Mucosa of rectum (tissue), 2 donors: ENCODE measurements at regions not wholly inside any gene's neighbourhood (a gene's known extent, or its start where the extent isn't known, plus 50 kb on each side); places are given as distances from the start of the nearest gene placed in this dataset.
A peak's percentile ranks its signal among the peaks of the same experiment; 100 is the strongest.
"Not testable (repeated sequence)": the region's sequence is repeated elsewhere in the genome, so short reads cannot be mapped to it uniquely, and the experiment has no call there.

ENCODE experiments used
- H3K27ac ChIP-seq, 2 donors: one replicate each; pipeline ENCODE4 v1.7.0; 2013; ENCODE audit warnings: inconsistent platforms in 2 of 2, low read depth in 2 of 2, low read length in 2 of 2
- H3K27me3 ChIP-seq, 2 donors: one replicate each; pipeline ENCODE4 v1.7.0; 2013; ENCODE audit warnings: low read length in 2 of 2; ENCODE audit not compliant: control insufficient read depth in 2 of 2, insufficient read depth in 2 of 2
- H3K36me3 ChIP-seq, 2 donors: one replicate each; pipeline ENCODE4 v1.7.0; 2013; ENCODE audit warnings: low read length in 2 of 2; ENCODE audit not compliant: control insufficient read depth in 2 of 2, insufficient read depth in 2 of 2
- H3K4me1 ChIP-seq, 2 donors: one replicate each; pipeline ENCODE4 v1.7.0; 2013; ENCODE audit warnings: low read length in 2 of 2, mild to moderate bottlenecking in 1 of 2; ENCODE audit not compliant: control insufficient read depth in 2 of 2, insufficient read depth in 2 of 2
- H3K4me3 ChIP-seq, 2 donors: one replicate each; pipeline ENCODE4 v1.7.0; 2013; ENCODE audit warnings: low read length in 2 of 2
- H3K9ac ChIP-seq, 2 donors: one replicate each; pipeline ENCODE4 v1.7.0; 2013; ENCODE audit warnings: low read length in 2 of 2, low read depth in 1 of 2, mild to moderate bottlenecking in 1 of 2
- H3K9me3 ChIP-seq, 2 donors: one replicate each; pipeline ENCODE4 v1.7.0; 2013; ENCODE audit warnings: low read length in 2 of 2; ENCODE audit not compliant: control insufficient read depth in 2 of 2
- donor health status: healthy.
- donor health status: Normal muscosa, but diverticular disease.

DNA sequence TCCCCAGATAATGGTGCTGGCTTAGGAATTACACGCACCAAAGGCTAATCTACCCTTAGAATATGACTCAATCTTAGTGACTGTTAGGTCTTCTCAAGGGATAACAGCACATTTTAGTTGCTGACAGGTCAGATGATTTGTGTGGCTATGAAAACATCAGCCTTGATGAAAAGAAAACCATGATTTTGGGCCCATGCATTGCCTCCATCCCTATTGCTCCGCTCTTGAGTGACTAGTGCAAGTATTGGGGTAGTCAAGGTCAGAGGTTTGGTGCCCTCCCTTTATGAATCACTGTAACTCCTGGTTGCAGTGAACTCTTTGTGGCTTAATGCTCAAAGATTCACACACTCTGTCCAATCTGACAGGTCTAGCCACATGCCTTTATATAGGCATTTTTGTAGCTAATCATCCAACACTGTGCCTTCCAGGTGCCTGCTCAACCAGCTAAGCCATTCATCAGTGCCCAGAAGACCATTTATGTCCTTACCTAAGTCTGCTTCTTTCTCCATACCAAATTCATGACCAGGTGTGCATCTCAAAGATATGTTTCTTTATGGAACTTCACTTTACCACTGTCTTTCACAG lies 251.6 kb downstream of the KCNJ2 start:
- Histone ChIP-seq H3K4me1 (no peaks in the 10 kb centered on the region), H3K36me3 (no peaks in the 10 kb centered on the region), H3K27me3 (no peaks in the 10 kb centered on the region), H3K9ac (no peak overlapping the region), H3K27ac (no peak overlapping the region), H3K9me3 (no peaks in the 10 kb centered on the region), H3K4me3 (no peak overlapping the region)

DNA sequence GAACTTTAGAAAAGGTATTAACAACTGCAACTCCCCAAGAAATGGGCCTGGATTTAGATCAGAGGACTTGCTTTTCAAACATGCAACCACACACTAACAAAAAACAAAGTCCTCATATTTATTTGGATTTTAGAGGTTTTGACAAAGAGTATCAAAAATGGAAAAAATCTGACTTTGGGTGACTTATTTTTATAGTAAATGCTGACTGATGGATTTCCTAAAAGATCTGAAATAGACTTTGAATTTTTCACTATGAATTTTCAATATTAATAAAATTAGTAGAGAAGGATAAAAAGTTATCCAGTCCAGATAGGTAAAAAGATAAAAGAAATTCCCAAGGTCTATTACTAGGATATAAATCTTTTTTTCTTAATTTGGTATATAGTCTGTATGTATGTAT lies 253.5 kb downstream of the KCNJ2 start:
- H3K9me3 ChIP-seq: no peaks in the 10 kb centered on the region
- no peaks in the 10 kb centered on the region for H3K4me1 ChIP-seq
- H3K36me3 ChIP-seq: no peaks in the 10 kb centered on the region
- H3K9ac ChIP-seq: no peak overlapping the region
- H3K27ac ChIP-seq: no peak overlapping the region
- no peak overlapping the region for H3K4me3 ChIP-seq
- H3K27me3 ChIP-seq: no peaks in the 10 kb centered on the region

DNA sequence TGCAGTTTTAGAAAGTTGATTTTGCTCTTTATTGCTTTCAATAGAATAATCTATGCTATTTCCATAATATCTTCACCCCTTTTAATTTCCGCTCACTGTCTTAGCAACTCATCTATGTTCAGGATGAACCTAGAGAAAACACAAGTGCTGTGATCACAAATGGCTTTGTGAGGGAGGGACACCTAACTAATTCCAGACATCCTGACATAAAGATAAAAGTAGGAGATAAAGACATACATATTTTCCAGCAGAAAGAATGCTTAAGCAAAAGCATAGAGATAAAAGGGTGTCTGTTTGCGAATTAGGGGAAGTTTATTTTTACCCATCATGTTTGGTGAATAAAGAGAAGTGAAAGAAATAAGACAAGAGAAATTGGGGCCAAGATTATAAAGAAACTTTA lies 254.2 kb downstream of the KCNJ2 start:
- no peaks in the 10 kb centered on the region for H3K9me3 ChIP-seq
- H3K4me3 ChIP-seq: no peak overlapping the region
- no peak overlapping the region for H3K27ac ChIP-seq
- no peaks in the 10 kb centered on the region for H3K36me3 ChIP-seq
- H3K4me1 ChIP-seq: no peaks in the 10 kb centered on the region
- H3K27me3 ChIP-seq: no peaks in the 10 kb centered on the region
- no peak overlapping the region for H3K9ac ChIP-seq

DNA sequence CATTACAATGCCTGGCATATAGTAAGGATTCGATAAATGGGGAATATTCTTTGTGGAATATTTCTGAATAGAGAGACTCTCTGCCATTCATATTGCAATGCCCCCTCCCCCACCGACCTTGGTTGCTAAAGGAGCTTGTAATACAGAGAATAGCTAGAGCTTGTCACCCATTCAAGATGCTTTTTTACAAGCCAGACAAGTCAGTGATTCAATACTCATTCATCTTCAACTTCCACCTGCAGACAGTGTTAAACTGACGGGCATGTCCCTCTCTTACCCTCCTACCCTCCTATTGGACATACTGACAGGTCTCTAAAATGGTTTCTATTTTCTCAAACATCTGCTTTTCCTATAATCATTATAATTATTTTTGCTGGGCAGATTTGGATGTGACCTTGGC lies 257.4 kb downstream of the KCNJ2 start:
- Histone ChIP-seq H3K27ac (no peak overlapping the region), H3K36me3 (no peaks in the 10 kb centered on the region), H3K4me3 (no peak overlapping the region), H3K9me3 (no peaks in the 10 kb centered on the region), H3K4me1 (no peaks in the 10 kb centered on the region), H3K27me3 (no peaks in the 10 kb centered on the region), H3K9ac (no peak overlapping the region)

DNA sequence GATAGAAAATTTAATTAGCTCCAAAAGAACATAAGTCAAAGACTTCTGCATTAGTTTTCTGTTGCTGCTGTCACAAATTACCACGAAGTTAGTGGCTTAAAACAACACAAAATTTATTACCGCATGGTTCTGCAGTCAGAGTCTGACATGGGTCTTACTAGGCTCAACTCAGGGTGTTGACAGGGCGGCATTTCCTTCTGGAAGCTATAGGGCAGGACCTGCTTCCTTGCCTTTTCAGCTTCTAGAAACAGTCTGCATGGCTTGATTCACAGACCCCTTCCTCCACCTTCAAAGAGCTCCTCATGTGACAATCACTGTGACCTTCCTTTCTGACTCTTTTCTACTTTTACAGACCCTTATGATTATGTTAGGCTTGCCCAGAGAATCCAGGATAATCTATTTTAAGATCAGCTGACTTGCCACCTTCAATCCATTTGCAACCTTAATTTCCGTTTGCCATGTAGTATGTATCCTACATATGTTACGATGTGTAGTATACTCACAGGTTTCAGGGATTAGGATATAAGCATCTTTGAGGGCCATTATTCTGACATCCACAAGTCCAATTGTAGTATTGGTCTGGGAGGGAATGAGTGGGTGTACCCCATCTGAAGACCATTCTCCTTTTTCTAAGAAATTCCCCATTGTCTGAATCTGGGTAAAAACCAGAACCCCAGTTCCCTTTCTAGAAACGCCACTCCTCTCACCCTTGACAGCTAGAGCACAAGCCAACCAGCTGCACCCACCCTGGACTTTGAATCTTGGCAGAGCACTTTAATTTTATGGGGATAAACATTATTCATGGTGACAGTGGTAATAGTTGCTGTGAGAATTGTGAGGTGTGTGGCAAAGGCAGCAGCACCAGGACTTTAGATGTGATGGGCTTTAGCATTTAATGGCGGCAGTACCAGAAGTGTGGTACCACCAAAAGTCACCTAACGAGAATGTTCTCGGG lies 265.5 kb downstream of the KCNJ2 start:
- H3K36me3 ChIP-seq: no peaks in the 10 kb centered on the region
- peak overlapping the region in 1 of 2 donors; percentile 5 for H3K9ac ChIP-seq
- peak overlapping the region; percentile 83 to 89 for H3K27ac ChIP-seq
- peaks cover 3 to 10% of the 10 kb centered on the region in 2 donors for H3K4me1 ChIP-seq
- no peaks in the 10 kb centered on the region for H3K27me3 ChIP-seq
- no peaks in the 10 kb centered on the region for H3K9me3 ChIP-seq
- peak overlapping the region; percentile 53 for H3K4me3 ChIP-seq

DNA sequence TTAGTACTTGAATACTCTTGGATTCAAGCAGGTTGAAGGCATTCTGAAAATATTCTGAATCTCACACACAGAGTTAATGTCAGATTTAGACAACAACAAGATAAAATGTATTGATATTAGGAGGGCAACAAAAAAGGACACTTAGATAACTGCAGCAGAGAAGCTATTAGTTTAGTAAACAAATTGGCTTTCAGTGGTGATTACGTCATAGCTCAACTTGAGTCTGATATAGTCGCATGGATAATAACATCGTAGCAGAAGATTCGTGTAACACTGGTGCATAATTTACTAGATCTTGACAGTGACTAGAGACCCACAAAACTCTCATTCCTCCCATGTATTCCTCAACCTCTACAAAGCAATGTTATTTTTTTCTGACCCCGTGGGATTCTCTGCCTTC lies 268.3 kb downstream of the KCNJ2 start:
- H3K27me3 ChIP-seq: no peaks in the 10 kb centered on the region
- peaks cover 3 to 10% of the 10 kb centered on the region in 2 donors for H3K4me1 ChIP-seq
- H3K9me3 ChIP-seq: no peaks in the 10 kb centered on the region
- H3K36me3 ChIP-seq: no peaks in the 10 kb centered on the region
- no peak overlapping the region for H3K4me3 ChIP-seq
- no peak overlapping the region for H3K27ac ChIP-seq
- no peak overlapping the region for H3K9ac ChIP-seq

DNA sequence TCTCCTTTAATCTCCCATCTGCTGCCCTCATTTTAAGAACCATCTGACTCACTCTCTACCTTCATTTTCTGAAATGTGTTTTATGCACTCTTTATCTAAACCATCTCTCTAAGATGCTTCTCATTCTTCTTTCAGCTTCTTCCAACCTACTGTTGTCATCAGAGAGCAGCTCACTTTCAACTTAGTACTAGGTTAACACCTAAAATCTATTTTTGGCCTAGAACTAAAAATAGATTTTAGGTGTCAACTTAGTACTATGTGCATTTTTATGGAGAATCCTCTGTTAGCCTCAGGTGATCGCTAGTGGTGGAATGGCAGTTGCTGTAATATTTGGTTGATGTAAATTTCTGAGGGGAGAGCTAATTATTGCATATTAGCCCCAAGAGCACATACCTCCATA lies 277.1 kb downstream of the KCNJ2 start:
- Histone ChIP-seq H3K9me3 (no peaks in the 10 kb centered on the region), H3K4me1 (no peaks in the 10 kb centered on the region), H3K9ac (no peak overlapping the region), H3K27ac (no peak overlapping the region), H3K27me3 (no peaks in the 10 kb centered on the region), H3K4me3 (no peak overlapping the region), H3K36me3 (no peaks in the 10 kb centered on the region)

DNA sequence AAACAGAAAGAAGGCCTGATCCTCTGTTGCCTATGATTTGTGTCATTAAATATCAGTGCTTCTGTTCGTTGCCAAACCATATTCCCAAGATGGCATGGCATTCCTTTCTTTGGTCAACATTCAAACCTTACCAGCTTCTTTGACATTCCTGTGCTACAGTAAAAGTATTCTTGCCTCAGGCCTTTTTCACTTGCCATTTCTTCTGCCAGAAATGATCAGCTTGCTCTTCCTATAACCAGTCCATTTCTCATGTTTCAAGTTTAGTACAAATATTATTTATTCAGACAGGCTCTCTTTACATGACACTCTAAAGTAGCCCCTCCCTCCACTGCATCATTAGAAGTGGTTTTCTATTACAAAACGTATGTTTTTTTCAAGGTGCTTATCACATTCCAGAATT lies 278.3 kb downstream of the KCNJ2 start:
- no peak overlapping the region for H3K27ac ChIP-seq
- no peaks in the 10 kb centered on the region for H3K4me1 ChIP-seq
- no peak overlapping the region for H3K9ac ChIP-seq
- no peaks in the 10 kb centered on the region for H3K36me3 ChIP-seq
- H3K27me3 ChIP-seq: no peaks in the 10 kb centered on the region
- no peak overlapping the region for H3K4me3 ChIP-seq
- H3K9me3 ChIP-seq: no peaks in the 10 kb centered on the region

DNA sequence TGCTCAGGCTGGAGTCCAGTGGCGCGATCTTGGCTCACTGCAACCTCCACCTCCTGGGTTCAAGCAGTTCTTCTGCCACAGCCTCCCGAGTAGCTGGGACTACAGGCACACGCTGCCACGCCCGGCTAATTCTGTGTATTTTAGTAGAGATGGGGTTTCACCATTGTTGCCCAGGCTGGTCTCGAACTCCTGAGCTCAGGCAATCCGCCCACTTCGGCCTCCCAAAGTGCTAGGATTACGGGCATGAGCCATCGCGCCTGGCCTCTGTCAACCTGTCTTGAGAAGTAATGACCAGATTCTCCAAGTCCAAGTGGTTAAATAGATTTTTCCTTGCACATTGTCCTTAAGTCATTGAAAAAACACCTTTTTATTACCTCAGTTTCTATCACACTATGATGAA lies 283.7 kb downstream of the KCNJ2 start:
- H3K4me1 ChIP-seq, H3K27ac ChIP-seq, H3K9me3 ChIP-seq, H3K9ac ChIP-seq, H3K36me3 ChIP-seq, H3K27me3 ChIP-seq, H3K4me3 ChIP-seq: not testable (repeated sequence)

DNA sequence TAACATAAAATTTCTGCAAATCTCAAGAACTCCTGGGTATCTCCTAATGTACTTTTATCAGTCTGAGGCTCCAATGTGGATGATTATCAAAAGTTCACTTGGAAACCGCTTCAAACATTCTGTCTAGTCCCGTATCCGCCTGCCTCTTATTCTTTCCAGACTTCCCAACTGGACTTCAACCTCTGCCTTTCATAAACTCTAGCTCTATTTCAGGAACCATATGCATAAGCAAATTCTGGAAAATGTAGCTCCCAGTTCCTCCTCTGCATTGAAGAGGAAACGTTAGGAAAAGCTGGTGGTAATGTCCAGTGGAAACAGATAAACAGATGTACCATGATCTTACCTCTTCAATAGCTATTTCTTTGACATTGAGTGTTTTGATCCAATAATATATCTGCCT lies 285.0 kb downstream of the KCNJ2 start:
- H3K4me3 ChIP-seq: no peak overlapping the region
- H3K27ac ChIP-seq: no peak overlapping the region
- peaks cover 0 to 3% of the 10 kb centered on the region in 2 donors for H3K4me1 ChIP-seq
- no peaks in the 10 kb centered on the region for H3K27me3 ChIP-seq
- H3K9ac ChIP-seq: no peak overlapping the region
- H3K36me3 ChIP-seq: no peaks in the 10 kb centered on the region
- no peaks in the 10 kb centered on the region for H3K9me3 ChIP-seq
